Activated CD8-positive, alpha-beta T cell treated with anti-CD3 and anti-CD28 coated beads, Interleukin-2, amount 10 ng/mL, durations not matched to agents 7 days and 5 days (primary cell): ENCODE measurements at regions not wholly inside any gene's neighbourhood (a gene's known extent, or its start where the extent isn't known, plus 50 kb on each side); places are given as distances from the start of the nearest gene placed in this dataset.

Experiments used
- ATAC-seq: fragments of 150-1000 bp; cut with Tn5 transposase; one replicate; pipeline ENCODE4 v1.10.0; 2021; ENCODE audit warnings: moderate library complexity
- CTCF ChIA-PET: fragments of 350-600 bp; sonication (Branson Sonifier 250); formaldehyde crosslinking; loops from one replicate; lab custom pipeline; 2021; ENCODE audit warnings: antibody characterized with exemption; lab: Charles Lee
- POLR2A ChIA-PET: fragments of 350-600 bp; sonication (Branson Sonifier 250); formaldehyde crosslinking; loops from one replicate; lab custom pipeline; 2021; ENCODE audit warnings: antibody characterized with exemption; lab: Charles Lee
- DNase-seq: peaks from one replicate; pipeline ENCODE4 v3.0.0-alpha.2; 2020
- H3K27ac Mint-ChIP-seq: one replicate; pipeline ENCODE4 v1.8.0; 2021; ENCODE audit warnings: mild to moderate bottlenecking, mixed read lengths
- H3K27me3 Mint-ChIP-seq: one replicate; pipeline ENCODE4 v1.8.0; 2021; ENCODE audit warnings: low read depth, mixed read lengths
- H3K36me3 Mint-ChIP-seq: one replicate; pipeline ENCODE4 v1.8.0; 2021; ENCODE audit warnings: low read depth, mixed read lengths
- H3K4me1 Mint-ChIP-seq: one replicate; pipeline ENCODE4 v1.8.0; 2021; ENCODE audit warnings: low read depth, mixed read lengths
- H3K4me3 Mint-ChIP-seq: one replicate; pipeline ENCODE4 v1.8.0; 2021; ENCODE audit warnings: mild to moderate bottlenecking, mixed read lengths
- H3K9me3 Mint-ChIP-seq: one replicate; pipeline ENCODE4 v1.8.0; 2022; ENCODE audit warnings: mixed read lengths; ENCODE audit not compliant: insufficient read depth

GRCh38 chr1:213742992-213743391 is 244.8 kb upstream of the PROX1 start:
- H3K4me1 Mint-ChIP-seq, result no peaks in the 10 kb centered on the region
- DNase-seq (no peak), ATAC-seq (no peak)
- no peak overlapping the region for H3K27ac Mint-ChIP-seq
- no peaks in the 10 kb centered on the region for H3K27me3 Mint-ChIP-seq
- H3K9me3 Mint-ChIP-seq, result no peaks in the 10 kb centered on the region
- ChIA-PET CTCF (no interaction called here), POLR2A (no interaction called here)
- H3K4me3 Mint-ChIP-seq, result no peak overlapping the region
- H3K36me3 Mint-ChIP-seq, result no peaks in the 10 kb centered on the region

- Mint-ChIP-seq H3K36me3 (no peaks in the 10 kb centered on the region), H3K4me3 (no peak overlapping the region), H3K9me3 (no peaks in the 10 kb centered on the region), H3K4me1 (no peaks in the 10 kb centered on the region), H3K27me3 (no peaks in the 10 kb centered on the region), H3K27ac (no peak overlapping the region)
- POLR2A ChIA-PET, result no interaction called here
- ATAC-seq, result no peak
- DNase-seq, result no peak
- CTCF ChIA-PET, result no interaction called here
These were observed 243.0 kb upstream of the PROX1 start for GRCh38 chr1:213744780-213745179.

- Mint-ChIP-seq H3K4me3 (no peak overlapping the region), H3K9me3 (no peaks in the 10 kb centered on the region), H3K27me3 (no peaks in the 10 kb centered on the region), H3K27ac (no peak overlapping the region), H3K36me3 (no peaks in the 10 kb centered on the region), H3K4me1 (no peaks in the 10 kb centered on the region)
- no peak for ATAC-seq
- ChIA-PET CTCF (no interaction called here), POLR2A (no interaction called here)
- no peak for DNase-seq
These were observed 242.3 kb upstream of the PROX1 start for GRCh38 chr1:213745451-213745850.

- ATAC-seq, result no peak
These were observed 238.2 kb upstream of the PROX1 start for GRCh38 chr1:213749558-213749957.

GRCh38 chr1:213750231-213751063 is 237.3 kb upstream of the PROX1 start:
- CTCF ChIA-PET, result no interaction called here
- Mint-ChIP-seq H3K36me3 (no peaks in the 10 kb centered on the region), H3K9me3 (no peaks in the 10 kb centered on the region), H3K4me3 (no peak overlapping the region), H3K4me1 (no peaks in the 10 kb centered on the region), H3K27me3 (no peaks in the 10 kb centered on the region), H3K27ac (no peak overlapping the region)
- DNase-seq (no peak), ATAC-seq (no peak)
- POLR2A ChIA-PET, result no interaction called here

More at GRCh38 chr1:213749558-213749957, 238.2 kb upstream of the PROX1 start:
- no peak for DNase-seq
- H3K4me3 Mint-ChIP-seq, result no peak overlapping the region
- no peaks in the 10 kb centered on the region for H3K27me3 Mint-ChIP-seq
- H3K9me3 Mint-ChIP-seq, result no peaks in the 10 kb centered on the region
- no peaks in the 10 kb centered on the region for H3K36me3 Mint-ChIP-seq
- POLR2A ChIA-PET, result no interaction called here
- CTCF ChIA-PET, result no interaction called here
- no peak overlapping the region for H3K27ac Mint-ChIP-seq
- no peaks in the 10 kb centered on the region for H3K4me1 Mint-ChIP-seq

GRCh38 chr1:213751064-213751397 is 236.7 kb upstream of the PROX1 start:
- Mint-ChIP-seq H3K9me3 (no peaks in the 10 kb centered on the region), H3K36me3 (no peaks in the 10 kb centered on the region), H3K4me1 (no peaks in the 10 kb centered on the region), H3K27ac (no peak overlapping the region), H3K4me3 (no peak overlapping the region), H3K27me3 (no peaks in the 10 kb centered on the region)
- DNase-seq (no peak), ATAC-seq (no peak)
- ChIA-PET POLR2A (no interaction called here), CTCF (no interaction called here)

- Mint-ChIP-seq H3K27ac (no peak overlapping the region), H3K4me1 (peaks cover 10% of the 10 kb centered on the region), H3K36me3 (no peaks in the 10 kb centered on the region), H3K27me3 (no peaks in the 10 kb centered on the region), H3K9me3 (no peaks in the 10 kb centered on the region), H3K4me3 (no peak overlapping the region)
- ChIA-PET CTCF (no interaction called here), POLR2A (no interaction called here)
- DNase-seq (no peak), ATAC-seq (no peak)
These were observed 228.2 kb upstream of the PROX1 start for GRCh38 chr1:213759359-213760181.

GRCh38 chr1:213761845-213762407 is 225.8 kb upstream of the PROX1 start:
- H3K36me3 Mint-ChIP-seq, result no peaks in the 10 kb centered on the region
- H3K27me3 Mint-ChIP-seq, result no peaks in the 10 kb centered on the region
- H3K9me3 Mint-ChIP-seq, result no peaks in the 10 kb centered on the region
- peak; percentile 71 for ATAC-seq
- peaks cover 10% of the 10 kb centered on the region for H3K4me1 Mint-ChIP-seq
- peak; percentile 30 for DNase-seq
- ChIA-PET POLR2A (no interaction called here), CTCF (no interaction called here)
- peak overlapping the region; percentile 33 for H3K27ac Mint-ChIP-seq
- H3K4me3 Mint-ChIP-seq, result no peak overlapping the region

- Mint-ChIP-seq H3K4me1 (no peaks in the 10 kb centered on the region), H3K9me3 (no peaks in the 10 kb centered on the region), H3K27me3 (peaks cover 3% of the 10 kb centered on the region), H3K27ac (no peak overlapping the region), H3K36me3 (no peaks in the 10 kb centered on the region), H3K4me3 (no peak overlapping the region)
- DNase-seq (no peak), ATAC-seq (no peak)
- CTCF ChIA-PET, result no interaction called here
- POLR2A ChIA-PET, result no interaction called here
These were observed 220.1 kb upstream of the PROX1 start for GRCh38 chr1:213767683-213768082.

- no peak overlapping the region for H3K4me3 Mint-ChIP-seq
- H3K9me3 Mint-ChIP-seq, result no peaks in the 10 kb centered on the region
- CTCF ChIA-PET, result no interaction called here
- no peaks in the 10 kb centered on the region for H3K36me3 Mint-ChIP-seq
- peaks cover 3% of the 10 kb centered on the region for H3K27me3 Mint-ChIP-seq
- POLR2A ChIA-PET, result no interaction called here
- no peak overlapping the region for H3K27ac Mint-ChIP-seq
- ATAC-seq (no peak), DNase-seq (no peak)
- no peaks in the 10 kb centered on the region for H3K4me1 Mint-ChIP-seq
These were observed 215.4 kb upstream of the PROX1 start for GRCh38 chr1:213772128-213773063.

GRCh38 chr1:213773975-213774374 is 213.8 kb upstream of the PROX1 start:
- Mint-ChIP-seq H3K27ac (no peak overlapping the region), H3K4me1 (no peaks in the 10 kb centered on the region), H3K9me3 (no peaks in the 10 kb centered on the region), H3K4me3 (no peak overlapping the region), H3K27me3 (peaks cover 3% of the 10 kb centered on the region), H3K36me3 (no peaks in the 10 kb centered on the region)
- no peak for DNase-seq
- POLR2A ChIA-PET, result no interaction called here
- CTCF ChIA-PET, result no interaction called here
- ATAC-seq, result no peak
